ENCODE measurements at regions not wholly inside any gene's neighbourhood (a gene's known extent, or its start where the extent isn't known, plus 50 kb on each side); places are given as distances from the start of the nearest gene placed in this dataset.
"Not testable (repeated sequence)": the region's sequence is repeated elsewhere in the genome, so short reads cannot be mapped to it uniquely, and the experiment has no call there.

DNA sequence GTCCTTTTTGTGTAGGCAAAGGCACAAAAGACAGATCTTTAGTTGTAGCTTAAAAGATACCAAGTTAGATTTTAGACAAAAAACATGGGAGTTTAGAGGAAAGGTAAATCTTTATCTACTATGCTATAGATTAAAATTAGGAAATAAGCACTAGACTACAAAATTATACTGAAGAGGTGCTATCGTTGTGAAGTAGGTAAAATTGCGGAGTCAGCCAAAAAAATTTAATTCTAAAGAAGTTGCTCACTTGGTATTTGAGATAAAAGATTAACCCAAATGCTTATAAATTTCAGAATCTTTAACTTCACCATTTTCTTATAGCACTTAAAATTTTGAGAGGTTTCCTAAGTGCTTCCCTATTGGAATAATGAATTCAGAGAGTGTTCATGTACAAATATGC lies 604.1 kb downstream of the GRXCR1 start (continued):
- TF ChIP-seq, protein P1, sequence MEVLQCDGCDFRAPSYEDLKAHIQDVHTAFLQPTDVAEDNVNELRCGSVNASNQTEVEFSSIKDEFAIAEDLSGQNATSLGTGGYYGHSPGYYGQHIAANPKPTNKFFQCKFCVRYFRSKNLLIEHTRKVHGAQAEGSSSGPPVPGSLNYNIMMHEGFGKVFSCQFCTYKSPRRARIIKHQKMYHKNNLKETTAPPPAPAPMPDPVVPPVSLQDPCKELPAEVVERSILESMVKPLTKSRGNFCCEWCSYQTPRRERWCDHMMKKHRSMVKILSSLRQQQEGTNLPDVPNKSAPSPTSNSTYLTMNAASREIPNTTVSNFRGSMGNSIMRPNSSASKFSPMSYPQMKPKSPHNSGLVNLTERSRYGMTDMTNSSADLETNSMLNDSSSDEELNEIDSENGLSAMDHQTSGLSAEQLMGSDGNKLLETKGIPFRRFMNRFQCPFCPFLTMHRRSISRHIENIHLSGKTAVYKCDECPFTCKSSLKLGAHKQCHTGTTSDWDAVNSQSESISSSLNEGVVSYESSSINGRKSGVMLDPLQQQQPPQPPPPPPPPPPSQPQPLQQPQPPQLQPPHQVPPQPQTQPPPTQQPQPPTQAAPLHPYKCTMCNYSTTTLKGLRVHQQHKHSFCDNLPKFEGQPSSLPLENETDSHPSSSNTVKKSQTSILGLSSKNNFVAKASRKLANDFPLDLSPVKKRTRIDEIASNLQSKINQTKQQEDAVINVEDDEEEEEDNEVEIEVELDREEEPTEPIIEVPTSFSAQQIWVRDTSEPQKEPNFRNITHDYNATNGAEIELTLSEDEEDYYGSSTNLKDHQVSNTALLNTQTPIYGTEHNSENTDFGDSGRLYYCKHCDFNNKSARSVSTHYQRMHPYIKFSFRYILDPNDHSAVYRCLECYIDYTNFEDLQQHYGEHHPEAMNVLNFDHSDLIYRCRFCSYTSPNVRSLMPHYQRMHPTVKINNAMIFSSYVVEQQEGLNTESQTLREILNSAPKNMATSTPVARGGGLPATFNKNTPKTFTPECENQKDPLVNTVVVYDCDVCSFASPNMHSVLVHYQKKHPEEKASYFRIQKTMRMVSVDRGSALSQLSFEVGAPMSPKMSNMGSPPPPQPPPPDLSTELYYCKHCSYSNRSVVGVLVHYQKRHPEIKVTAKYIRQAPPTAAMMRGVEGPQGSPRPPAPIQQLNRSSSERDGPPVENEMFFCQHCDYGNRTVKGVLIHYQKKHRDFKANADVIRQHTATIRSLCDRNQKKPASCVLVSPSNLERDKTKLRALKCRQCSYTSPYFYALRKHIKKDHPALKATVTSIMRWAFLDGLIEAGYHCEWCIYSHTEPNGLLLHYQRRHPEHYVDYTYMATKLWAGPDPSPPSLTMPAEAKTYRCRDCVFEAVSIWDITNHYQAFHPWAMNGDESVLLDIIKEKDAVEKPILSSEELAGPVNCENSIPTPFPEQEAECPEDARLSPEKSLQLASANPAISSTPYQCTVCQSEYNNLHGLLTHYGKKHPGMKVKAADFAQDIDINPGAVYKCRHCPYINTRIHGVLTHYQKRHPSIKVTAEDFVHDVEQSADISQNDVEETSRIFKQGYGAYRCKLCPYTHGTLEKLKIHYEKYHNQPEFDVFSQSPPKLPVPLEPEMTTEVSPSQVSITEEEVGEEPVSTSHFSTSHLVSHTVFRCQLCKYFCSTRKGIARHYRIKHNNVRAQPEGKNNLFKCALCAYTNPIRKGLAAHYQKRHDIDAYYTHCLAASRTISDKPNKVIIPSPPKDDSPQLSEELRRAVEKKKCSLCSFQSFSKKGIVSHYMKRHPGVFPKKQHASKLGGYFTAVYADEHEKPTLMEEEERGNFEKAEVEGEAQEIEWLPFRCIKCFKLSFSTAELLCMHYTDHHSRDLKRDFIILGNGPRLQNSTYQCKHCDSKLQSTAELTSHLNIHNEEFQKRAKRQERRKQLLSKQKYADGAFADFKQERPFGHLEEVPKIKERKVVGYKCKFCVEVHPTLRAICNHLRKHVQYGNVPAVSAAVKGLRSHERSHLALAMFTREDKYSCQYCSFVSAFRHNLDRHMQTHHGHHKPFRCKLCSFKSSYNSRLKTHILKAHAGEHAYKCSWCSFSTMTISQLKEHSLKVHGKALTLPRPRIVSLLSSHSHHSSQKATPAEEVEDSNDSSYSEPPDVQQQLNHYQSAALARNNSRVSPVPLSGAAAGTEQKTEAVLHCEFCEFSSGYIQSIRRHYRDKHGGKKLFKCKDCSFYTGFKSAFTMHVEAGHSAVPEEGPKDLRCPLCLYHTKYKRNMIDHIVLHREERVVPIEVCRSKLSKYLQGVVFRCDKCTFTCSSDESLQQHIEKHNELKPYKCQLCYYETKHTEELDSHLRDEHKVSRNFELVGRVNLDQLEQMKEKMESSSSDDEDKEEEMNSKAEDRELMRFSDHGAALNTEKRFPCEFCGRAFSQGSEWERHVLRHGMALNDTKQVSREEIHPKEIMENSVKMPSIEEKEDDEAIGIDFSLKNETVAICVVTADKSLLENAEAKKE (CRISPR knock-in tag; IDR thresholded peaks at IDR 0.05): no peak
- TF ChIP-seq JUNB (IDR thresholded peaks at IDR 0.05; ENCODE audit: unreplicated experiment): no peak
- no peak for TF ChIP-seq EZH2phosphoT487 (IDR thresholded peaks at IDR 0.05; ENCODE audit: unreplicated experiment)
- no peak for TF ChIP-seq EZH2 (IDR thresholded peaks at IDR 0.05; ENCODE audit: low read depth, unreplicated experiment)
- no peak for TF ChIP-seq NANOG (IDR thresholded peaks at IDR 0.05; ENCODE audit: borderline replicate concordance)

DNA sequence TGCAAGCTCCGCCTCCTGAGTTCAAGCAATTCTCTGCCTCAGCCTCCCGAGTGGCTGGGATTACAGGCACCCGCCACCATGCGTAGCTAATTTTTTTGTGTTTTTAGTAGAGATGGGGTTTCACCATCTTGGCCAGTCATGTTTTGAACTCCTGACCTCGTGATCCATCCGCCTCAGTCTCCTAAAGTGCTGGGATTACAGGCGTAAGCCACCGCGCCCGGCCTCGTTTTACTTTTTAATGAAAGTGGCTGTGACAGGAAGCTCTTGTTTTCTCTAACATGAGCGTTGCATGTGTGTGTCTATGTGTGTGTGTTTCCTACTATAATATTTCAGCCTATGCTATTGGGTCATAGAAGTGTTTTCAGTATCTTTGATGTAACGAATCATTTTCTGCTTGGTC lies 613.3 kb downstream of the GRXCR1 start:
- H3K4me1 ChIP-seq (ENCODE audit: insufficient read depth); H3K4me2 ChIP-seq; H3K27ac Mint-ChIP-seq; DNase-seq (ENCODE audit: low spot score); H3K27me3 Mint-ChIP-seq (ENCODE audit: insufficient read depth, low read depth, poor library complexity); H4K20me1 ChIP-seq (replicated peaks; ENCODE audit: insufficient read depth); H3K27me3 ChIP-seq (ENCODE audit: insufficient read depth); H3K4me1 Mint-ChIP-seq; H3K27ac ChIP-seq (ENCODE audit: low read depth); ATAC-seq; H2AFZ ChIP-seq; H3K9me2 ChIP-seq (ENCODE audit: insufficient read depth); H3K4me3 ChIP-seq; H3K36me3 ChIP-seq (ENCODE audit: insufficient read depth); H3F3A ChIP-seq (replicated peaks; ENCODE audit: low read depth); H3K4me3 Mint-ChIP-seq; H3K36me3 Mint-ChIP-seq (ENCODE audit: low read depth); H3K79me2 ChIP-seq (replicated peaks; ENCODE audit: insufficient read depth): not testable (repeated sequence)
- peaks cover 21% of the 10 kb centered on the region for H3K9me3 Mint-ChIP-seq

DNA sequence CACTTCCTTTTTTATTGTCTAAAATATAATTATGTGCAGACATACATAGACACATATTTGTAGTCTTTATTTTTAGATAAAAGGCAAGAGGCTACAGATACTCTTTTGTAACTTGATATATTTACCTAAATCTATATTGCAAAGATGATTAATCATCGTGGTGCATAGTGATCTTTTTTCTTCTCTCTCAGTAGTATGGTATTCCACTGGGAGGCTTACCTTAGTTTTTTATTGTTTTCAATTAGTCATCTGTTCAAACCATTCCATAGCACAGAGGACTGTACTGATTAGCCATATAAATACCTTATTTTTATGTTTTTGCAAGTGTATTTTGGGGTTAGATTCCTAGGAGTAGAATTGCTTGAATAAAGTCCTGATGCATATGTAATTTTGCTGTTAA lies 619.7 kb downstream of the GRXCR1 start:
- DNase-seq (ENCODE audit: low spot score) (no peak), ATAC-seq (no peak)
- H3K27ac Mint-ChIP-seq: no peak overlapping the region
- Histone ChIP-seq H2AFZ (no peak overlapping the region), H4K20me1 (replicated peaks; ENCODE audit: insufficient read depth) (no peaks in the 10 kb centered on the region), H3K4me1 (ENCODE audit: insufficient read depth) (no peaks in the 10 kb centered on the region), H3K9me2 (ENCODE audit: insufficient read depth) (0 out of 2 replicates have a peak, but pooled peaks cover 2% of the 10 kb centered on the region), H3K27ac (ENCODE audit: low read depth) (no peak overlapping the region), H3K27me3 (ENCODE audit: insufficient read depth) (no peaks in the 10 kb centered on the region), H3K4me3 (no peak overlapping the region), H3F3A (replicated peaks; ENCODE audit: low read depth) (no peaks in the 10 kb centered on the region), H3K36me3 (ENCODE audit: insufficient read depth) (no peaks in the 10 kb centered on the region), H3K4me2 (no peak overlapping the region), H3K79me2 (replicated peaks; ENCODE audit: insufficient read depth) (no peaks in the 10 kb centered on the region)
- no peak overlapping the region for H3K4me3 Mint-ChIP-seq
- no peaks in the 10 kb centered on the region for H3K4me1 Mint-ChIP-seq
- no peaks in the 10 kb centered on the region for H3K27me3 Mint-ChIP-seq (ENCODE audit: insufficient read depth, low read depth, poor library complexity)
- peaks cover 27% of the 10 kb centered on the region for H3K9me3 Mint-ChIP-seq
- peaks cover 11% of the 10 kb centered on the region for H3K36me3 Mint-ChIP-seq (ENCODE audit: low read depth)
- TF ChIP-seq NANOG (IDR thresholded peaks at IDR 0.05; ENCODE audit: borderline replicate concordance) (no peak), EZH2 (IDR thresholded peaks at IDR 0.05; ENCODE audit: low read depth, unreplicated experiment) (no peak), POLR2AphosphoS5 (IDR thresholded peaks at IDR 0.05; ENCODE audit: low read depth) (no peak)
- TF ChIP-seq, protein P2, sequence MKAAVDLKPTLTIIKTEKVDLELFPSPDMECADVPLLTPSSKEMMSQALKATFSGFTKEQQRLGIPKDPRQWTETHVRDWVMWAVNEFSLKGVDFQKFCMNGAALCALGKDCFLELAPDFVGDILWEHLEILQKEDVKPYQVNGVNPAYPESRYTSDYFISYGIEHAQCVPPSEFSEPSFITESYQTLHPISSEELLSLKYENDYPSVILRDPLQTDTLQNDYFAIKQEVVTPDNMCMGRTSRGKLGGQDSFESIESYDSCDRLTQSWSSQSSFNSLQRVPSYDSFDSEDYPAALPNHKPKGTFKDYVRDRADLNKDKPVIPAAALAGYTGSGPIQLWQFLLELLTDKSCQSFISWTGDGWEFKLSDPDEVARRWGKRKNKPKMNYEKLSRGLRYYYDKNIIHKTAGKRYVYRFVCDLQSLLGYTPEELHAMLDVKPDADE (IDR thresholded peaks at IDR 0.05): no peak
- TF ChIP-seq, protein P3, sequence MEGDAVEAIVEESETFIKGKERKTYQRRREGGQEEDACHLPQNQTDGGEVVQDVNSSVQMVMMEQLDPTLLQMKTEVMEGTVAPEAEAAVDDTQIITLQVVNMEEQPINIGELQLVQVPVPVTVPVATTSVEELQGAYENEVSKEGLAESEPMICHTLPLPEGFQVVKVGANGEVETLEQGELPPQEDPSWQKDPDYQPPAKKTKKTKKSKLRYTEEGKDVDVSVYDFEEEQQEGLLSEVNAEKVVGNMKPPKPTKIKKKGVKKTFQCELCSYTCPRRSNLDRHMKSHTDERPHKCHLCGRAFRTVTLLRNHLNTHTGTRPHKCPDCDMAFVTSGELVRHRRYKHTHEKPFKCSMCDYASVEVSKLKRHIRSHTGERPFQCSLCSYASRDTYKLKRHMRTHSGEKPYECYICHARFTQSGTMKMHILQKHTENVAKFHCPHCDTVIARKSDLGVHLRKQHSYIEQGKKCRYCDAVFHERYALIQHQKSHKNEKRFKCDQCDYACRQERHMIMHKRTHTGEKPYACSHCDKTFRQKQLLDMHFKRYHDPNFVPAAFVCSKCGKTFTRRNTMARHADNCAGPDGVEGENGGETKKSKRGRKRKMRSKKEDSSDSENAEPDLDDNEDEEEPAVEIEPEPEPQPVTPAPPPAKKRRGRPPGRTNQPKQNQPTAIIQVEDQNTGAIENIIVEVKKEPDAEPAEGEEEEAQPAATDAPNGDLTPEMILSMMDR (conservative IDR thresholded peaks at IDR 0.05; ENCODE audit: low read depth in 2 of 2): no peak

Data from GM23338 (cell line).